ENCODE measurements at regions not wholly inside any gene's neighbourhood (a gene's known extent, or its start where the extent isn't known, plus 50 kb on each side); places are given as distances from the start of the nearest gene placed in this dataset.
A peak's percentile ranks its signal among the peaks of the same experiment; 100 is the strongest.

DNA sequence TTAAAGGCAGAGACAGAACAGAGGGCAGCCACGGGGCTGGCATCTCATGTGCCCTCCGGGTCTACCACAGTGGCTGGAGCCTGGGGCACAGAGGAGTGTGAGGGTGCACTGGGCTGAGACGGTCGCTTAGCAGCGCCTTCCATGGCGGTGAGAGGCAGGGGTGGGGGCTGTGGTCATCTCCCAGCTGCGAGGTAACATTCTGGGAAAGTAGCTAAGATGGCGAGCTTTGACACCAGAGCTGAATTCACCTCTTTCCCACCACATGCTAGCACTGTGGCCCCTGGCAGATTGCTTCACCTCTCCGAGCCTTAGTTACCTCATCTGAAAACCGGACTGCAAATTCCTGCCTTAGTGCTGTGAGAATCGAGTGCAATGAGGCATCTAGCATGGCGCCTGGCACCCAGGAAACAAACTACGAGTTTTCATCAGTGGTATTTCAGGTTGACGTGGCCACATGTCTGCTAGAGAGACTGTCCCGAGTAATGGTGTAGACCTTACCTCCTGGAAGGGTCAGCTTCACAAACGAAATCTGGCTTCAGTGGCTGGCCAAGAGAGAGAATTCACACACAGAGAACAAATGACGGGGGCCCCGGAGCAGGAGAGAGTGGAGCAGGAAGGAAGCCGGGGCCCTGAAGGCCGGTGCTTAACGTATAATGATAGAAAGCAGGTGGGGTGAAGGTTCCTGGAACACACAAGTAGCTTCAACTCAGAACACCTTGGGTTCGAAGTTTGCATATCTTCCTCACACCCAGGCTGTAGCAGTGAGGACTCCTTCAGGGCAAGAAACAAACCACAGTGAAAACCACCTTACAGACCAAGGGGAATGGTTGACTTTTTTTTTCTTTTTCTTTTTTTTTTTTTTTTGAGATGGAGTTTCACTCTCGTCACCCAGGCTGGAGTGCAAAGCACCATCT, 63.9 kb upstream of the RPH3AL start:
- no peak for DNase-seq
- no peaks in the 10 kb centered on the region for H4K20me1 ChIP-seq (ENCODE audit: control insufficient read depth, insufficient read depth, insufficient read length)
- H2BK5ac ChIP-seq (ENCODE audit: insufficient read length, low read length): no peak overlapping the region
- no peak overlapping the region for H3K4me3 Mint-ChIP-seq
- H3K36me3 Mint-ChIP-seq (ENCODE audit: insufficient read depth in 1 of 3, low read depth in 3 of 3): peaks cover 0 to 3% (median 0%) of the 10 kb centered on the region in 3 experiments; a peak in 4 of 7 replicates
- no CpG with 5 or more reads among the region's 23 CpGs for WGBS (ENCODE audit: extremely low coverage, insufficient read length, low lambda C conversion rate)
- H4K8ac ChIP-seq (replicated peaks; ENCODE audit: insufficient read length, low read depth, low read length): no peak overlapping the region
- H3K9ac ChIP-seq (ENCODE audit: extremely low read depth, insufficient read length, low read length): no peak overlapping the region
- H3K4me2 ChIP-seq (ENCODE audit: insufficient read depth, insufficient read length, low read length): no peak overlapping the region
- H3K18ac ChIP-seq (ENCODE audit: insufficient read length, low read depth, low read length): no peak overlapping the region
- H3K4ac ChIP-seq (ENCODE audit: low read depth, low read length): no peak overlapping the region
- no peak overlapping the region for H3K23ac ChIP-seq (ENCODE audit: insufficient read length, low read depth, low read length)
- peak overlapping the region in 1 of 3 experiments; percentile 62; a peak in 3 of 7 replicates for H3K27ac Mint-ChIP-seq
- H3K79me1 ChIP-seq (ENCODE audit: insufficient read depth, low read depth, low read length, poor library complexity, severe bottlenecking): no peaks in the 10 kb centered on the region
- no peak overlapping the region for H2BK15ac ChIP-seq (ENCODE audit: low read depth, low read length)
- H2AFZ ChIP-seq (ENCODE audit: low read length): no peak overlapping the region
- H3K56ac ChIP-seq (ENCODE audit: insufficient read length, low read depth, low read length): no peak overlapping the region
- H3K79me2 ChIP-seq (ENCODE audit: insufficient read depth, low read length): no peaks in the 10 kb centered on the region
- H3K4me1 ChIP-seq (ENCODE audit: insufficient read depth, low read length): no peaks in the 10 kb centered on the region
- H2AK5ac ChIP-seq (ENCODE audit: insufficient read length, low read length): no peak overlapping the region
- H3K14ac ChIP-seq (ENCODE audit: insufficient read depth, low read length): no peak overlapping the region
- peaks cover 2 to 13% of the 10 kb centered on the region in 2 experiments; a peak in 3 of 4 replicates for H3K4me1 Mint-ChIP-seq
- no peaks in the 10 kb centered on the region; a peak in 2 of 5 replicates for H3K9me3 Mint-ChIP-seq
- H2BK120ac ChIP-seq (ENCODE audit: low read depth, low read length, poor library complexity, severe bottlenecking): no peak overlapping the region
- H4K5ac ChIP-seq (ENCODE audit: insufficient read length, low read depth, low read length): no peak overlapping the region
- no peak overlapping the region for H2BK12ac ChIP-seq (ENCODE audit: insufficient read length, low read depth, low read length)
- H3K27me3 Mint-ChIP-seq (ENCODE audit: low read depth): peaks cover 4% of the 10 kb centered on the region; the same call in 1 of the 2 replicates
- H3K9me3 ChIP-seq (ENCODE audit: control insufficient read depth, low read depth, low read length): no peaks in the 10 kb centered on the region
- no peak overlapping the region for H3T11ph ChIP-seq (ENCODE audit: low read length)
- no peaks in the 10 kb centered on the region for H3K27me3 ChIP-seq (ENCODE audit: insufficient read depth, low read length)
- no peak overlapping the region for H2BK20ac ChIP-seq (ENCODE audit: low read depth, low read length, poor library complexity, severe bottlenecking)
- no peaks in the 10 kb centered on the region for H3K23me2 ChIP-seq (ENCODE audit: insufficient read length, low read depth, low read length, poor library complexity, severe bottlenecking)
- TF ChIP-seq, protein P1, sequence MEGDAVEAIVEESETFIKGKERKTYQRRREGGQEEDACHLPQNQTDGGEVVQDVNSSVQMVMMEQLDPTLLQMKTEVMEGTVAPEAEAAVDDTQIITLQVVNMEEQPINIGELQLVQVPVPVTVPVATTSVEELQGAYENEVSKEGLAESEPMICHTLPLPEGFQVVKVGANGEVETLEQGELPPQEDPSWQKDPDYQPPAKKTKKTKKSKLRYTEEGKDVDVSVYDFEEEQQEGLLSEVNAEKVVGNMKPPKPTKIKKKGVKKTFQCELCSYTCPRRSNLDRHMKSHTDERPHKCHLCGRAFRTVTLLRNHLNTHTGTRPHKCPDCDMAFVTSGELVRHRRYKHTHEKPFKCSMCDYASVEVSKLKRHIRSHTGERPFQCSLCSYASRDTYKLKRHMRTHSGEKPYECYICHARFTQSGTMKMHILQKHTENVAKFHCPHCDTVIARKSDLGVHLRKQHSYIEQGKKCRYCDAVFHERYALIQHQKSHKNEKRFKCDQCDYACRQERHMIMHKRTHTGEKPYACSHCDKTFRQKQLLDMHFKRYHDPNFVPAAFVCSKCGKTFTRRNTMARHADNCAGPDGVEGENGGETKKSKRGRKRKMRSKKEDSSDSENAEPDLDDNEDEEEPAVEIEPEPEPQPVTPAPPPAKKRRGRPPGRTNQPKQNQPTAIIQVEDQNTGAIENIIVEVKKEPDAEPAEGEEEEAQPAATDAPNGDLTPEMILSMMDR (conservative IDR thresholded peaks at IDR 0.05): no peak
- H3K27ac ChIP-seq (ENCODE audit: insufficient read length, low read depth, low read length): no peak overlapping the region
- no peak overlapping the region for H4K91ac ChIP-seq (ENCODE audit: insufficient read length, low read depth, low read length)

All from H9 (cell line).